ENCODE measurements at regions not wholly inside any gene's neighbourhood (a gene's known extent, or its start where the extent isn't known, plus 50 kb on each side); places are given as distances from the start of the nearest gene placed in this dataset.

DNA sequence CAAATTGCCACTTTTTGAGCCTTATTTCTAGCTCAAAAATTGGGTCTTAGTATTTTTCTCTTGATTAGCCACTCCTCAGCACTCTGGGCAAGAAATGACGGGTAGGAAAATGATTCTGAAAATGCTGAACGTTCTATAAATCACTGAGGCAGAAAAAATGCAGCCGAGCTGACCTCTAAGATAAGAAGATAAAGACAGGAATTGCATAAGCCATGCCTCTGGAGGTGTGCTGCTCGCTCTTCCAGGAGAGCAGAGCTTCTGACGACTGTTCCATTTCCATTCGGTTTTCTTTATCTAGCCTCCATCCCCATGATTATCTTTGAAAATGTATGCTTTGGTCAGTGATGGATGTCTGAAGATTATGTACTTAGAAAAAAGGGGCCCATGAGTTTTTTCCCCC, 558.8 kb upstream of the ADAMTS9 start:
- TF ChIP-seq POLR2A (IDR thresholded peaks at IDR 0.05; ENCODE audit: low read depth), result no peak
- TF ChIP-seq, protein P1, sequence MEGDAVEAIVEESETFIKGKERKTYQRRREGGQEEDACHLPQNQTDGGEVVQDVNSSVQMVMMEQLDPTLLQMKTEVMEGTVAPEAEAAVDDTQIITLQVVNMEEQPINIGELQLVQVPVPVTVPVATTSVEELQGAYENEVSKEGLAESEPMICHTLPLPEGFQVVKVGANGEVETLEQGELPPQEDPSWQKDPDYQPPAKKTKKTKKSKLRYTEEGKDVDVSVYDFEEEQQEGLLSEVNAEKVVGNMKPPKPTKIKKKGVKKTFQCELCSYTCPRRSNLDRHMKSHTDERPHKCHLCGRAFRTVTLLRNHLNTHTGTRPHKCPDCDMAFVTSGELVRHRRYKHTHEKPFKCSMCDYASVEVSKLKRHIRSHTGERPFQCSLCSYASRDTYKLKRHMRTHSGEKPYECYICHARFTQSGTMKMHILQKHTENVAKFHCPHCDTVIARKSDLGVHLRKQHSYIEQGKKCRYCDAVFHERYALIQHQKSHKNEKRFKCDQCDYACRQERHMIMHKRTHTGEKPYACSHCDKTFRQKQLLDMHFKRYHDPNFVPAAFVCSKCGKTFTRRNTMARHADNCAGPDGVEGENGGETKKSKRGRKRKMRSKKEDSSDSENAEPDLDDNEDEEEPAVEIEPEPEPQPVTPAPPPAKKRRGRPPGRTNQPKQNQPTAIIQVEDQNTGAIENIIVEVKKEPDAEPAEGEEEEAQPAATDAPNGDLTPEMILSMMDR (IDR thresholded peaks at IDR 0.05), result no peak
